ENCODE measurements at regions not wholly inside any gene's neighbourhood (a gene's known extent, or its start where the extent isn't known, plus 50 kb on each side); places are given as distances from the start of the nearest gene placed in this dataset.

DNA sequence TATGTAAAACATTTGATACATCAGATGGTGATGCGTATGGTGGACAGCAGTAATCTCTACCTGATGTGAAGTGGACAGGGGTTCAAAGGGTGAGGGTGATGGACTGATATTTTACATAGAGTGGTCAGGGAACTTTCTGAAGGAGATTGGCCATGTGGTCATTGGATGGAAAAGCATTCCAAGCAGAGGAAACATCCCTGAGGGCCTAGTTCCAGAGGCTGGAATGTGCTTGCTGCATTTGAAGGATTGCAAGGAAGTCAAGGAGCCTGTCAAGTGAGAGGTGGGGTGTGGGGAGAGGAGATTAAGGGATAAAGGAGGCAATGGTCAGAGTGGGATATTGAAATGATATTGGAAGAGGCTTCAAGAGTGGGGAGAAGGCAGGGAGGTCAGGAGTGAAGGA, 151.9 kb upstream of the NTM start:
- intact Hi-C loops (cut with micrococcal nuclease): no loop called here
- RAD21 ChIA-PET (ENCODE audit: low non-redundant PET in 1 of 2, low total read pairs in 2 of 2, uncharacterized antibody in 2 of 2, unreplicated experiment in 2 of 2): no interaction called here
- no peak overlapping the region for H3K4me2 ChIP-seq (ENCODE audit: low read length)
- no peaks in the 10 kb centered on the region for H3K79me2 ChIP-seq (ENCODE audit: insufficient read depth, low read length)
- H3K9ac ChIP-seq (ENCODE audit: low read length): no peak overlapping the region
- no TSS peak for BruUV-seq (replicated peaks)
- H3K4me1 ChIP-seq (ENCODE audit: control insufficient read depth in 1 of 2, insufficient read depth in 2 of 2, low read length in 2 of 2): no peaks in the 10 kb centered on the region
- H3K36me3 ChIP-seq (ENCODE audit: control insufficient read depth in 1 of 2, insufficient read depth in 2 of 2, low read length in 2 of 2): no peaks in the 10 kb centered on the region
- H3K4me3 ChIP-seq (replicated peaks in 1 of 2; ENCODE audit: low read depth in 1 of 2, low read length in 2 of 2): no peak overlapping the region
- no peak for ATAC-seq
- CTCF ChIA-PET: no interaction called here
- H2AFZ ChIP-seq (ENCODE audit: low read depth, low read length, poor library complexity, severe bottlenecking): no peak overlapping the region
- H4K20me1 ChIP-seq (ENCODE audit: insufficient read depth): no peaks in the 10 kb centered on the region
- DNase-seq (ENCODE audit: low read depth, low spot score): no peak
- TF ChIP-seq, protein P1, sequence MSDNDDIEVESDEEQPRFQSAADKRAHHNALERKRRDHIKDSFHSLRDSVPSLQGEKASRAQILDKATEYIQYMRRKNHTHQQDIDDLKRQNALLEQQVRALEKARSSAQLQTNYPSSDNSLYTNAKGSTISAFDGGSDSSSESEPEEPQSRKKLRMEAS (IDR thresholded peaks at IDR 0.05): no peak
- no peak for TF ChIP-seq EZH2phosphoT487 (IDR thresholded peaks at IDR 0.05; ENCODE audit: borderline replicate concordance)
- TF ChIP-seq YY1 (IDR thresholded peaks at IDR 0.05; ENCODE audit: extremely low read depth, insufficient replicate concordance, low read depth, low read length): no peak
- TF ChIP-seq EGR1 (IDR thresholded peaks at IDR 0.05; ENCODE audit: low read depth): no peak
- H3K27ac ChIP-seq (ENCODE audit: low read depth, low read length): no peak overlapping the region
- POLR2A ChIA-PET: no interaction called here
- H3K27me3 ChIP-seq (ENCODE audit: insufficient read depth, low read length): no peaks in the 10 kb centered on the region
- H3K9me3 ChIP-seq (ENCODE audit: control insufficient read depth in 1 of 2, insufficient read depth in 1 of 2, low read depth in 1 of 2, low read length in 2 of 2): no peaks in the 10 kb centered on the region; a peak in 2 of 4 replicates
- H3K9me2 ChIP-seq (ENCODE audit: insufficient read depth): no peaks in the 10 kb centered on the region

DNA sequence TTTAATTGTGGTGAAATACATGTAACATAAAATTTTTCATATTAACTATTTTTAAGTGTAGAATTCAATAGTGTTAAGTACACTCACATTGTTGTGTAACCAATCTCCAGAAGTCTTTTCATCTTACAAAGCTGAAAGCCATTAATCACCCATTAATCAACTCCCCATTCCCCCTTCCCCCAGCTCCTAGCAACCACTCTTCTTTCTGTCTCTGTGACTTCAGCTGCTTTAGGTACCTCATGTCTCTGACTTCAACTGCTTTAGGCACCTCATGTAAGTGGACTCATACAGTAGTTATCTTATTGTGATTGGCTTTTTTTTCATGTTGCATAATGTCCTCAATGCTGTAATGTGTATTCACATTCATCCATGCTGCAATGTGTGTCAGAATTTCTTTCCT, 150.8 kb upstream of the NTM start:
- Histone ChIP-seq H3K9me3 (ENCODE audit: control insufficient read depth in 1 of 2, insufficient read depth in 1 of 2, low read depth in 1 of 2, low read length in 2 of 2) (peaks cover 0 to 4% of the 10 kb centered on the region in 2 experiments; a peak in 2 of 4 replicates), H3K4me1 (ENCODE audit: control insufficient read depth in 1 of 2, insufficient read depth in 2 of 2, low read length in 2 of 2) (no peaks in the 10 kb centered on the region), H3K9ac (ENCODE audit: low read length) (no peak overlapping the region), H2AFZ (ENCODE audit: low read depth, low read length, poor library complexity, severe bottlenecking) (no peak overlapping the region), H3K9me2 (ENCODE audit: insufficient read depth) (no peaks in the 10 kb centered on the region), H3K27ac (ENCODE audit: low read depth, low read length) (no peak overlapping the region), H3K79me2 (ENCODE audit: insufficient read depth, low read length) (no peaks in the 10 kb centered on the region), H3K4me2 (ENCODE audit: low read length) (no peak overlapping the region), H3K4me3 (replicated peaks in 1 of 2; ENCODE audit: low read depth in 1 of 2, low read length in 2 of 2) (no peak overlapping the region), H3K27me3 (ENCODE audit: insufficient read depth, low read length) (no peaks in the 10 kb centered on the region), H4K20me1 (ENCODE audit: insufficient read depth) (no peaks in the 10 kb centered on the region), H3K36me3 (ENCODE audit: control insufficient read depth in 1 of 2, insufficient read depth in 2 of 2, low read length in 2 of 2) (no peaks in the 10 kb centered on the region)
- RAD21 ChIA-PET (ENCODE audit: low non-redundant PET in 1 of 2, low total read pairs in 2 of 2, uncharacterized antibody in 2 of 2, unreplicated experiment in 2 of 2): no interaction called here
- intact Hi-C loops (cut with micrococcal nuclease): loop anchor here (10.0 kb wide), 1 partner anchor 185 kb away; no protein-coding TSS in a partner anchor
- TF ChIP-seq YY1 (IDR thresholded peaks at IDR 0.05; ENCODE audit: extremely low read depth, insufficient replicate concordance, low read depth, low read length) (no peak), TCF7L2 (IDR thresholded peaks at IDR 0.05; ENCODE audit: borderline replicate concordance, extremely low read depth, insufficient read depth, insufficient read length) (no peak), SRF (IDR thresholded peaks at IDR 0.05; ENCODE audit: low read depth) (no peak), SP1 (IDR thresholded peaks at IDR 0.05; ENCODE audit: low read depth) (no peak), EZH2 (IDR thresholded peaks at IDR 0.05) (no peak), JUND (IDR thresholded peaks at IDR 0.05) (no peak), SIN3A (IDR thresholded peaks at IDR 0.05; ENCODE audit: low read depth) (no peak)
- TF ChIP-seq, protein P1 (IDR thresholded peaks at IDR 0.05): no peak
- TF ChIP-seq, protein P2, sequence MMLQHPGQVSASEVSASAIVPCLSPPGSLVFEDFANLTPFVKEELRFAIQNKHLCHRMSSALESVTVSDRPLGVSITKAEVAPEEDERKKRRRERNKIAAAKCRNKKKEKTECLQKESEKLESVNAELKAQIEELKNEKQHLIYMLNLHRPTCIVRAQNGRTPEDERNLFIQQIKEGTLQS (IDR thresholded peaks at IDR 0.05): no peak
- no peak for DNase-seq (ENCODE audit: low read depth, low spot score)
- CTCF ChIA-PET: no interaction called here
- POLR2A ChIA-PET: no interaction called here
- no peak for ATAC-seq
- BruUV-seq (replicated peaks): no TSS peak
